Motor neuron (in vitro differentiated cells): ENCODE measurements at regions not wholly inside any gene's neighbourhood (a gene's known extent, or its start where the extent isn't known, plus 50 kb on each side); places are given as distances from the start of the nearest gene placed in this dataset.

Source experiments
- ATAC-seq, 8 experiments: fragments of 200-7000 bp; cut with Tn5 transposase; replicated peaks in 6 of 8; 2 replicates each; pipeline ENCODE4 v1.8.0; 2021; ENCODE audit warnings: mild to moderate bottlenecking in 8 of 8, moderate library complexity in 8 of 8
- H3K27ac ChIP-seq, 2 donors: fragments of 250-450 bp; sonication (Bioruptor Pico); 2 replicates each; pipeline ENCODE4 v1.9.0; 2021; ENCODE audit warnings: antibody characterized with exemption in 2 of 2, mild to moderate bottlenecking in 2 of 2, moderate library complexity in 1 of 2
- H3K4me1 ChIP-seq, 2 donors: fragments of 250-450 bp; sonication (Bioruptor Pico); replicated peaks in 1 of 2; 2 replicates each; pipeline ENCODE4 v1.6.1; 2021; ENCODE audit warnings: antibody characterized with exemption in 2 of 2, mild to moderate bottlenecking in 2 of 2, moderate library complexity in 1 of 2
- H3K4me3 ChIP-seq, 5 donors: fragments of 250-450 bp; sonication (Bioruptor Pico); 2 replicates each; pipeline ENCODE4 v1.9.0; 2021; ENCODE audit warnings: antibody characterized with exemption in 5 of 5, mild to moderate bottlenecking in 5 of 5, moderate library complexity in 4 of 5
- WGBS, 10 experiments: fragments of 450-650 bp; shearing (Covaris generic); methylation state at CpG; one replicate each; pipeline ENCODE4 v1.0.0; 2022; 5-methylcytosine and 5-hydroxymethylcytosine counted together
- in situ Hi-C, 9 experiments: fragments of 400-800 bp; cut with MboI; loops; one replicate each; pipeline ENCODE4 v1.15.0; 2021; ENCODE audit warnings: low sequenced_read_pairs in 9 of 9, low pct_unique_long_range_greater_than_20kb in 2 of 9; ENCODE audit not compliant: unreplicated experiment in 9 of 9

DNA sequence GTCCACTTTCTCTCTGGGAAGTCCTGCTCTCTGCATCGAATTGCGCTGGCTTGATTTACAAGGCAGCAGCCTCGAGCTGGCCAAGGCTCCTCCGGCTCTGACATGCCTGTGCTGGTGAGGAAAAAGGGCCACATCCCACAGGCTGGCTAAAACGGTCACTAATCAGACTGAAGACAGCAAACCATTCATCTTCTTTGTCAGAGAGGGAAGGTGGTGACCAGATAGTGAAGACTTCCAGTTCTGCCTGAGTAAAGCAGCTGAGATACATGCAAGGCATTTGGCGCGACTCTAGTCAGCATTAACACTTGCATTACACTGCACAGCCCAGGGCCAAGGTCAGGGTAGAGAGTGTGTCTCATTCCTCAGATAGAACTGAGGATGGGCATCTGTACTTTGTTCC, 203.2 kb upstream of the MAP3K7 start:
- Histone ChIP-seq H3K4me1 (peaks cover 8 to 33% of the 10 kb centered on the region in 2 donors), H3K27ac (peak overlapping the region in 1 of 2 donors; percentile 2), H3K4me3 (no peak overlapping the region)
- 0 to 100% (median 27%) methylated on average over 1 to 5 of the region's 7 CpGs; no CpG with 5 or more reads in 2 of the 10 experiments for WGBS, 10 experiments
- in situ Hi-C loops, result no loop called here
- ATAC-seq, result peak in 7 of 8 experiments; percentile 22 to 99 (median 96)

DNA sequence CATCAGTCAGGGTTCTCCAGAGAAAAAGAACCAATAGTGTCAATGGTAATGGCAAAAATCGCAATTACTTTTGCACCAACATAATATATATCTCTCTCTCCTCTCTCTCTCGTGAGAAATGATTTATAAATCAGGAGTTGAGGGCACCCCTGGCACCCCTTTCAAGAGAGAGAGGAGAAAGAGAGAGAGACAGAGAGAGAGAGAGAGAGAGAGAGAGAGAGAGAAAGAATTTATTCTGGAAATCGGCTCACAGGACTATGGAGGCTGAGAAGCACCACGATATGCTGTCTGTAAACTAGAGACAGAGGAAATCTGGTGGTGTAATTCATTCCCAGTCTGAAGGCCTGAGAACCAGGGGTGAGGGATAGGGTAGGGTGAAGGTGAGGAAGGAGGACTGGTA, 201.9 kb upstream of the MAP3K7 start:
- in situ Hi-C loops, result no loop called here
- Histone ChIP-seq H3K4me3 (no peak overlapping the region), H3K27ac (peak overlapping the region in 1 of 2 donors; percentile 42), H3K4me1 (peaks cover 8 to 32% of the 10 kb centered on the region in 2 donors)
- 11 to 100% (median 88%) methylated on average over 2 to 4 of the region's 4 CpGs; no CpG with 5 or more reads in 2 of the 10 experiments for WGBS, 10 experiments
- no peak for ATAC-seq

DNA sequence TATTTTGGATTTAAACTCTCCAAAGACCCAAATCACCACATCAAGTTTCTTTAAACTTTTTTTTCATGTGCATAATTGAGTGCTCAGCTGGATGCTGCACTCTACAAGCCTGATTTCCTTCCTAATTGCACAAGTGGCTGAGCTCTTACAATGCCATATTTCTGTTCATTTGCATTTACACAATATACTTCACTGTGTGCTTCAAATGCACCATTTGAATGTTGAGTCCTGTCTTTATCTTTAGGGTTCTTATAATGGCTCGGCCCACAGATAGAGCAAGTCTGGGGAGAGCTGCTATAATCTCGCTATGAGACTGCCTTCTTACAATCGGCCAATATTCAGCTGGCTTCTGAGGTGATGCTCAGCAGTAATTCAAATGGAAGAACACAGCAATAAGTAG, 200.6 kb upstream of the MAP3K7 start:
- peak in 4 of 8 experiments; percentile 23 to 56 (median 53) for ATAC-seq
- WGBS, 10 experiments, result 0 to 63% (median 16%) methylated on average over 1 to 3 of the region's 3 CpGs; no CpG with 5 or more reads in 2 of the 10 experiments

DNA sequence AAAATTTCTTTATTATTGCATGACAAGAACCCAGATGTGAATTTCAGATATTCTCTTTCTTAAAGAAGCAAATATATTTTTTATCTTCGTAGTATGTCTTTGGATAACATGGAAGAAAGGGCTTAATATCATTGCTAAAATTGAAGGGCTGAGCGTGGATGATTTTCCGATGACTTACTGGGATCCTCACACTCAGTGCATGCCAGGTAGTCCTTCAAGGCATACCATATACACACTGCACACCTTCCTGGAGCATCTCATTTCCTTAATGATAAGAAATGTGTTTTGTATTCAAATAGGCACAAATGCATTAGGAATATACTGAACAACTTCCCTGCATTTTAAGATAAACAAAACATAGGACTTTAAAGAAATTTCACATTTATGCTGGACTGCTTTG, 193.9 kb upstream of the MAP3K7 start:
- Histone ChIP-seq H3K27ac (no peak overlapping the region), H3K4me1 (no peaks in the 10 kb centered on the region)
- no peak for ATAC-seq

More for the DNA sequence above, 200.6 kb upstream of the MAP3K7 start:
- Histone ChIP-seq H3K4me3 (no peak overlapping the region), H3K4me1 (peaks cover 8 to 32% of the 10 kb centered on the region in 2 donors), H3K27ac (no peak overlapping the region)
- in situ Hi-C loops, result no loop called here

DNA sequence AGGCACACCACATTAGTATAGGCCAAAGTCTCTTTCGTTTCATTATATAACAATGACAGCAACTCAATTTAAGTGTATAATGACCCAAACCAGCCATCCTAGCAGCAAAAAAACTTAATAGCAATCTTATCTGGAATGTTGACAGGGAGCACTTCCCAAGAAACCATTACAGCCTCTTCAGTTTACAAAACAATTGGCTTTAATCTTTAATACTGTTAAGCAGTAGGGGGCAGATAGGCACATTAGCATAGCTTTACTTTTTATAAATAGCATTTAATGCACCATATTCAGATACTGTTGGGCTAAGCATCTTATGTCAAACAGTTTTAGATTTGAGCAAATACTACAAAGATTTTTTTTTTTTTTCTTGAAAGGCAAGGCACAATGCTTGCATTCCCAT, 193.3 kb upstream of the MAP3K7 start:
- Histone ChIP-seq H3K4me3 (no peak overlapping the region), H3K27ac (no peak overlapping the region), H3K4me1 (no peaks in the 10 kb centered on the region)
- WGBS, 10 experiments, result 0 to 92% (median 80%) methylated on average over 1 of the region's 1 CpG; no CpG with 5 or more reads in 7 of the 10 experiments
- in situ Hi-C loops, result no loop called here
- no peak for ATAC-seq

More for the DNA sequence above, 193.9 kb upstream of the MAP3K7 start:
- H3K4me3 ChIP-seq, result no peak overlapping the region
- WGBS, 10 experiments, result 0 to 100% (median 90%) methylated on average over 1 to 3 of the region's 3 CpGs; no CpG with 5 or more reads in 1 of the 10 experiments
- in situ Hi-C loops, result no loop called here

DNA sequence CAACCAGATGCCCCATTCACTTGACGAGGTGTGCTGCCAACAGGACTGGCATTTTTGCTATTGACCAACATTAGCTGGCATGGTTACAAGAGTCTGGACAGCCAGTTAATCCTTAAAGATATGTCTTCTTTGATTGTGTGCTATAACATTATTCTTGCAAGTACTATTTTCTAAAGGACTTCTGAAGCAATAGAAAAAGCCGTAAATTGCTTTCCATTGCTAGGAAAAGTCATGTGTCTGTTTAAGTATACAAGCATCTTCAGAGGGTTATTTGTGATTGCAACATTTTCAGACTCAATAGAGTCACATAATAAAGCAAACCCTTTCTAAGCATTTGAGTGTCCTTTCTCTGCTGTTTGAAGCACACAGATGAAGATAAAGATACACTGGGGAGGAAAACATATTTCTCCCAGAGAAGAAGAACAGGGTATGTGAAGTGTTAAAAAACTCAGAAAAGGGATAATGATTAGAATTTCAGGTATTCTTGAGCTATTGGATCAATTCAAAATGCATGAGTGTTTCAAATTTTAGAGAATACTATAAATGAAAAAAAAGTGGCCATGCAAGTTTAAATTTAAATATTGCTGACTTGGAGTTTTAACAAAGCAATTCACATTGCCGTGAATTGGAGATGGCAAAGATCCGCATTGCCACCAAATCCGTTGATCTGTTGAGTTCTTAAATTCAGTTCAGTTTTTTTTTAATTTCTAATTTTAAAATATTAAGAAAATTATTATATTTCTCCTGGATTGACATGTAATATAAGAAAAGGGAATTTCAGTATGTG, 191.7 kb upstream of the MAP3K7 start:
- 17 to 94% (median 82%) methylated on average over 1 to 5 of the region's 5 CpGs for WGBS, 10 experiments
- in situ Hi-C loops, result no loop called here

DNA sequence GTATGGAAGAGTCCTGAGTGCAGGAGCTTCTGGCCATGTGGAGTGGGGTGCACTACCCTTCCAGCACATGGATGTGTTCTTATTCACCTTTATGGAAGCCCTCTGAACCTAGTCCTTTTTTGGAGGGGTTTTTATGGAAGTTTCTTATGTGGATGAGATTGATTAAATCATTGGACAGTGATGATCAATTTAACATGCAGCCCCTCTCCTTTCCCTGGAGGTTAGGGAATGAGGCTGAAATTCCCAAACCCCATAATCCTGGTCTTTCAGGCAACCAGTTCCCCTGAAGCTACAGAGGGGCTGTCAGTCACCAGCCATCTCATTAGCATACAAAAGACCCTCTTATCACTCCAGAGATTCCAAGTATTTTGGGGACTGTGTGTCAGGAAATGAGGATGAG, 183.9 kb upstream of the MAP3K7 start:
- H3K4me1 ChIP-seq, result no peaks in the 10 kb centered on the region
- no peak for ATAC-seq
- in situ Hi-C loops, result no loop called here
- H3K4me3 ChIP-seq, result no peak overlapping the region
- no peak overlapping the region for H3K27ac ChIP-seq

More for the DNA sequence above, 191.7 kb upstream of the MAP3K7 start:
- ATAC-seq, result peak in 2 of 8 experiments; percentile 22 to 85
- Histone ChIP-seq H3K4me1 (no peaks in the 10 kb centered on the region), H3K4me3 (no peak overlapping the region), H3K27ac (no peak overlapping the region)

DNA sequence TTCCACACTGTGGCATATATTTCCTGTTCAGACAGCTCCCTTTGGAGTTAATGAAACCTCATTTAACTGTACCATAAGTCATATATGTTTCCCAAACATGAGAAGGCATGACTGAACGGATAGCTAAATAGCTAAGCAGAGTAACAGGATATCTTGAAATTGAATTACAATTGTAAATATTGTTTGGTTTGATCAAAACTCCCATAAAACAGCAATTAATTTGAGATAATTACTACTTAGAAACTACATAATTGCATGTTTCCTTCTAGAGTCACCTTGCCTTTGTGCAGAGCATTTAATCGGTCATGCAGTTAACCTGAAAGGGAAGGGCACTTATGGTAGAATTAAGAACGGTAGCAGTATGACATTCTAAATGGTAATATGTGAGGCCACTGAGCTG, 179.0 kb upstream of the MAP3K7 start:
- WGBS, 10 experiments, result 17 to 100% (median 82%) methylated on average over 1 to 3 of the region's 3 CpGs
- in situ Hi-C loops, result no loop called here
- Histone ChIP-seq H3K4me1 (no peaks in the 10 kb centered on the region), H3K4me3 (no peak overlapping the region), H3K27ac (no peak overlapping the region)
- ATAC-seq, result no peak

DNA sequence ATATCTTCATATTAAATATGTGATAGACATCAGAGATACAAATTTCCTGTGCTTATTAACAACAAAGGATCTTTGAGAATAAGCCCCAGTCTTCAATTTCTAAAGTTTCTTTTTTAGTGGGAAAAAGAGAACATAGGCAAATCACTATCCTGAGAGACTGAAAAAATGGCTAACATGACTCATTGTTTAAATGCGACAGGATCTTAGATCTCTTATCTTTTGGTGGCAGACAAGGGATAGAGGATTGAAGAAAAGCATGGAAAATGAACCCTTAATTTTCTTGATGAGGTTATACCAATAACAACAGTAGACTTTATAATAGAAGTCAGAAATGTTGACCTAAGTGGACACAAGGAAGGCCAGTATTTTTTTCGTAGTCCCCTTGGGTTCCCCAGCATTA, 178.6 kb upstream of the MAP3K7 start:
- Histone ChIP-seq H3K4me3 (no peak overlapping the region), H3K27ac (no peak overlapping the region), H3K4me1 (no peaks in the 10 kb centered on the region)
- in situ Hi-C loops, result no loop called here
- no peak for ATAC-seq
- WGBS, 10 experiments, result 0 to 100% (median 81%) methylated on average over 1 to 2 of the region's 2 CpGs

DNA sequence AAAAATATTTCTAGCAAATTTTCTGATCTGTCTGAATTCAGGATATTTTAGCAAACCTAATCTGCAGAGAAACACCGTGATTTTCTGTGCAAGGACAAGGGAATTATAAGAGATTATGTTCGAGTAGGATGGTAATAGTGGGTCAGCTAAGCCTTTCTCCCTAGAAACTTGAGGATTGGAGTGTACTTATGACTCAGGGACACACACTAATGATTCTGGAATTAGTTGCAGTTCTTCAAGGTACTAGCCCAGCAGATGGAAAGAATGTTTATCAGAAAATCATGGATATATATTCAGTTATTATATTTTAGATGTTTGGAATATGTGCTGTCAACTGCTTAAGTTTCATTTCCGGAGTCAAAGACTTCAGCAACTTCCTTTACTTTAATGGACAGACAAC, 177.1 kb upstream of the MAP3K7 start:
- ATAC-seq, result no peak
- Histone ChIP-seq H3K4me3 (no peak overlapping the region), H3K4me1 (no peaks in the 10 kb centered on the region), H3K27ac (no peak overlapping the region)
- in situ Hi-C loops, result no loop called here
- 0 to 100% (median 79%) methylated on average over 1 to 3 of the region's 3 CpGs; no CpG with 5 or more reads in 1 of the 10 experiments for WGBS, 10 experiments

DNA sequence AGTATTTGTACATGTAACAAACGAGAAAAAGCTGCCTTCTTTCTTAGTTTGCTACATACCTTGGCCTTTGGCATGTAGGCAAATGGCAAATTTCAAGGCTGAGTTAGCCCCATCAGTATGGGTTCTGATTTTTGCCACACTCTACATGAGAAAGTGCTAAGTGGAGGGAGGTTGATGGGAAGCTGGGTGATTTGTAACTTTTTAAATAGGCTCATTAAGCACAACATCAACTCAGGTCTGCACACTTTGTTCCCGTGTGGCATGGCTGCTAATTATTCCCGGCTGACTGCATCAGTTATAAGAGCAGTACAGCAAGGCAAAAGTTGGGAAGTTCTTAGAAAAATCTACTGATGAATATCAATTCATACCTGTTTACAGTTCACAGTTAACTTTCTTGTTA, 172.8 kb upstream of the MAP3K7 start:
- Histone ChIP-seq H3K27ac (no peak overlapping the region), H3K4me3 (no peak overlapping the region), H3K4me1 (no peaks in the 10 kb centered on the region)
- WGBS, 10 experiments, result 0 to 81% (median 38%) methylated on average over 1 to 3 of the region's 3 CpGs
- in situ Hi-C loops, result no loop called here
- peak in 2 of 8 experiments; percentile 68 to 71 for ATAC-seq

DNA sequence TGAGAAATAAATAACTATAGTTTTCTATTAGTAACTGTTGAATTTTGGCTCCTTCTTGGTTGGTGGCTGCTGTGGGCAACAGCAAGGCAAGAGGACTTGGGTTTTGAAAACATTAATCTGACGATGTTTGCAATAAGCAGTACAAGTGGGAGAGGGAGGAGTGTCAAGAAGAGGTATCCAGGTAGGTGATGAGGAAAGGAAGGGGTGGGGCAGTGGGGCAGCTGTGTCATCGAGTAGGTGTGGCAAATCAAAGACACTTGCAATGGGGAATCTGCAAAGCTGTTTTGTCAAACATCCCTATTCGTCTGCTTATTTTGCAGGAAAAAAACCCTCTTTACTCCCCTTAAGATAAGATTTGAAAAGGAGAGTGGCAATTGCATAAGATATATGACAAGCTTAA, 171.9 kb upstream of the MAP3K7 start:
- ATAC-seq, result no peak
- Histone ChIP-seq H3K27ac (no peak overlapping the region), H3K4me1 (no peaks in the 10 kb centered on the region), H3K4me3 (no peak overlapping the region)
- in situ Hi-C loops, result no loop called here
- WGBS, 10 experiments, result 0 to 92% (median 53%) methylated on average over 1 to 3 of the region's 3 CpGs

DNA sequence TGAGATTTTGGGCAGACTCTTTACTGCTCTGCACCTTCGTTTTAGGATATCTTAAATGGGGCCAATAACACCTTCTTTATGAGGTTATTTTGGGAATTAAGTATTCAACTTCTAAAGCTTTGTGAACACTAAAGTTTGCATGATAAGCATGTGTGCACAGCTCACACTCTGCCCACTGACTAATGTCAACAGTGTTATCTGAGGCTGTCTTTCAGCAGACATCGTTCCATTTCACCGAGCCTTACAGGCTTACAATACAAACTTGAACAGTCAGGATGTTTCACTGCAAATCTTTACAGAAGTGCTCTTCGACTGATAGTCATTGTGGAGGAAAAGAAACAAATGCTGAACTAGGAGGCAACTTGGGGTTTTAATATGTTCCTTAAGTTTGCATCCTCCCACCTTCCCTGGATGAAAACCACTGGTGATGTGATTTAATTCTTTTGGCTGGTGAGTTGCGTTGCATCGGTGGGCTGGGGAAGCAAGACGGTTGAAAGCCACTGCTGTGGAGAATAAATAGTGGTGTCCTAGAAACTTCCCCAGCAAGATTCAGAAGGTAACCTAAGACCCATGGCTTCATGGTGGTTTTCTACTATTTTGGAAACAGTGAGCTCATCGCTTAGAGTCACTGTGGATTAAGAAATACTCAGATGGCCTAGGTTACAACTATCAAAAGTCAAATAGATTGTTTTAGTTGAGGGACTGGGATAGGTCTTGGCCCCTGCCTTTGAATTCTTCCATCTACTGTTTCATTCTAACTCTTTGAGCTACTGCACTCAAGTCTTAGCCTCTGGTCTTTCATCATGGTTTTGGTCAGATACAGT, 167.2 kb upstream of the MAP3K7 start:
- Histone ChIP-seq H3K27ac (no peak overlapping the region), H3K4me3 (no peak overlapping the region), H3K4me1 (no peaks in the 10 kb centered on the region)
- 13 to 100% (median 85%) methylated on average over 1 to 8 of the region's 8 CpGs for WGBS, 10 experiments
- in situ Hi-C loops, result no loop called here
- no peak for ATAC-seq
